ENCODE measurements at regions not wholly inside any gene's neighbourhood (a gene's known extent, or its start where the extent isn't known, plus 50 kb on each side); places are given as distances from the start of the nearest gene placed in this dataset.
A peak's percentile ranks its signal among the peaks of the same experiment; 100 is the strongest.

DNA sequence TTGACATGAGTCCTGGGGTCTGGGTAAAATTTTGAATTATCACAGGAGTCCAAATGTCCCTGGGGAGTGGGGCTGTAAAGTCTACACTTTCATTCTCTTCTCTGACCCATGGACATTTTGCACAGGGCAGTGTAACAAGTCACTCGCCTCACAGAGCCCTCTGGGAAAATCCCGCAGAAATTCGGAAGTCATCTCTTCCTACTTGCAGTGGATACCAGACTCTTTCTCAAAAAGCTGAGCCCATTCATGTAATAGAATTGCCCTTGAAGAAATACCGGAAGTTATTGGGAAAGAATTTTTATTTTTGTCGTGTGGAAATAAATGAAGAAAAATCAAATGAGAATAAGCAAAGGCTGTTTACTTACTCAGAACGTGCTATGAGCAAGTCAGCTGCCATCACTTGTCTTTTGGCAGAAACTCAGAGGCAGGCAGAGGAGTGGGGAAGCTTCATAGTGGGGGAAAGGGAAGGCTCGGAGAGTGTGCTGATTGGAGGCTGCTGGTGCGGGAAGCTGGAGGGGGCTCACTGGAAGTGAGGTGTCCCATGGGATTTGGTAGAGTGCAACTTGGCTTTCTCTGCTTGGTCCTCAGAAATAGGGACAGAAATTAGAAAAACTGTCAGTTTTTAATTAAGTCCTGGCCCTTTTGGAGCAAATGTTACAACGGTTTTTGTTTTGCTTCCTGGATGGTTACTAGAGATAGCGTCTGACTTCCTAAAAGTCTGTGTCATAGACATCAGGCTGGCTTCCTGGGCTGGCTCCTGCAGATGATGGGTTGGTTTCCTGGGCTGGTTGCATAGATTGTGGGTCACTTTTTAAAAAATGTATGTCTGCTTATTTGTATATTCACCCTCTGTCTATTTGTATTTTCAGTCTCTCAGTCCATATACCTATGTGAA, 79.8 kb upstream of the EEF1E1 start:
- no peak overlapping the region for H3K9ac ChIP-seq (ENCODE audit: low read length)
- H3K4me2 ChIP-seq (ENCODE audit: low read length): peak overlapping the region; percentile 23
- no peaks in the 10 kb centered on the region for H3K36me3 Mint-ChIP-seq (ENCODE audit: low read depth, unreplicated experiment)
- FAIRE-seq (peak; percentile 43), DNase-seq (ENCODE audit: low read depth) (no peak)
- H3K4me3 Mint-ChIP-seq (ENCODE audit: unreplicated experiment): no peak overlapping the region
- no peak overlapping the region for H3K27ac Mint-ChIP-seq (ENCODE audit: unreplicated experiment)
- H3K4me3 ChIP-seq (ENCODE audit: insufficient read depth, low read depth, low read length): no peak overlapping the region
- H3K27me3 Mint-ChIP-seq (ENCODE audit: low read depth, unreplicated experiment): no peaks in the 10 kb centered on the region
- H3K27me3 ChIP-seq (ENCODE audit: insufficient read depth, low read length): no peaks in the 10 kb centered on the region
- no peaks in the 10 kb centered on the region for H4K20me1 ChIP-seq (ENCODE audit: insufficient read depth, low read length)
- no peak for TF ChIP-seq CTCF (IDR thresholded peaks at IDR 0.05; ENCODE audit: insufficient read depth, low read depth, low read length)
- TF ChIP-seq EZH2 (IDR thresholded peaks at IDR 0.05; ENCODE audit: insufficient read depth, low read length): no peak
- H3K9me3 ChIP-seq (ENCODE audit: insufficient read depth, low read depth, low read length): no peaks in the 10 kb centered on the region
- no peaks in the 10 kb centered on the region for H3K79me2 ChIP-seq (ENCODE audit: insufficient read depth, low read length)
- no peak overlapping the region for H3K27ac ChIP-seq (ENCODE audit: low read depth, low read length)
- H3K4me1 Mint-ChIP-seq (ENCODE audit: low read depth, unreplicated experiment): peaks cover 52% of the 10 kb centered on the region
- peaks cover 28% of the 10 kb centered on the region for H3K4me1 ChIP-seq (ENCODE audit: insufficient read depth, low read length)
- H3K9me3 Mint-ChIP-seq (ENCODE audit: unreplicated experiment): no peaks in the 10 kb centered on the region
- no peaks in the 10 kb centered on the region for H3K36me3 ChIP-seq (ENCODE audit: insufficient read depth, low read length)
- H2AFZ ChIP-seq (ENCODE audit: low read depth, low read length): no peak overlapping the region

DNA sequence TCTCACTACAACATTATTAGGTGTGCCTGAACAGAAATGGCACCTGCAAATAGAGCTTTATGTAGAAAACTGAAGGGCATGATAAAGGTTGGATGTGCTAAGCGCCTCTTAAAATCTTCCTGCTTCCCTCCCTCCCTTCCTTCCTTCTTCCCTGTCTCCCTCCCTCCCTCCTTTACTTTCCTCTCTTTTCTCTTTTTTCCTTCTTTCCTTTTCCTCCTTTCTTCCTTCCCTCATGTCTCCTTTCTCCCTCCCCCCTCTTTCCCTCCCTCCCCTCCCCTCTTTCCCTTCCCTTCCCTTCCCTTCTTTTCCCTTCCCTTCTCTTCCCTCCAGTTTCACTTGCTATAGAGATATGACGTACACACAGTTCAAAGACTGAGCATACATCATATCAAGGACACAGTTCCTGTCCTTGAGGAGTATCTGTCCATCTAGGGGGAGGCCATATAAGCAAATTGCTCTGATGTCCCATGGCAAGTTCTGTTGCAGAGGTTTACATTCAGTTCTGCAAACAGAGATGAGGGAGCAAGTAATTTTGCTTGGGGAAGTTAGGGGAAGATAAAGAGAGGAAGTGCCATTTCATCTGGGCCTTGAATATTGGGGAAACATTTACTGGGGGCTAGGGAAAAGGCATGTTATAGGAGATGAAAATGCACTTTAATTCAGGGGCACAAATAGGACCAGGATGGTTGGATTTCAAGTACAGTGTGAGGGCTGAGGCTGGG, 79.0 kb upstream of the EEF1E1 start:
- H3K27ac Mint-ChIP-seq (ENCODE audit: unreplicated experiment): no peak overlapping the region
- Histone ChIP-seq H3K36me3 (ENCODE audit: insufficient read depth, low read length) (no peaks in the 10 kb centered on the region), H3K9ac (ENCODE audit: low read length) (peak overlapping the region; percentile 52), H3K9me3 (ENCODE audit: insufficient read depth, low read depth, low read length) (no peaks in the 10 kb centered on the region), H3K4me1 (ENCODE audit: insufficient read depth, low read length) (peaks cover 28% of the 10 kb centered on the region), H3K27ac (ENCODE audit: low read depth, low read length) (peak overlapping the region; percentile 61), H2AFZ (ENCODE audit: low read depth, low read length) (peak overlapping the region; percentile 29), H3K27me3 (ENCODE audit: insufficient read depth, low read length) (no peaks in the 10 kb centered on the region), H3K4me3 (ENCODE audit: insufficient read depth, low read depth, low read length) (no peak overlapping the region), H3K79me2 (ENCODE audit: insufficient read depth, low read length) (no peaks in the 10 kb centered on the region), H3K4me2 (ENCODE audit: low read length) (peak overlapping the region; percentile 78), H4K20me1 (ENCODE audit: insufficient read depth, low read length) (no peaks in the 10 kb centered on the region)
- no peaks in the 10 kb centered on the region for H3K36me3 Mint-ChIP-seq (ENCODE audit: low read depth, unreplicated experiment)
- FAIRE-seq (no peak), DNase-seq (ENCODE audit: low read depth) (no peak)
- H3K4me1 Mint-ChIP-seq (ENCODE audit: low read depth, unreplicated experiment): peaks cover 53% of the 10 kb centered on the region
- TF ChIP-seq EZH2 (IDR thresholded peaks at IDR 0.05; ENCODE audit: insufficient read depth, low read length) (no peak), CTCF (IDR thresholded peaks at IDR 0.05; ENCODE audit: insufficient read depth, low read depth, low read length) (no peak)
- H3K4me3 Mint-ChIP-seq (ENCODE audit: unreplicated experiment): no peak overlapping the region
- H3K27me3 Mint-ChIP-seq (ENCODE audit: low read depth, unreplicated experiment): no peaks in the 10 kb centered on the region
- H3K9me3 Mint-ChIP-seq (ENCODE audit: unreplicated experiment): no peaks in the 10 kb centered on the region

All from astrocyte (in vitro differentiated cells and primary cell).